ENCODE measurements at regions not wholly inside any gene's neighbourhood (a gene's known extent, or its start where the extent isn't known, plus 50 kb on each side); places are given as distances from the start of the nearest gene placed in this dataset.

GRCh38 chr13:30024125-30024865 is 173.9 kb upstream of the UBL3 start:
- no peak for DNase-seq (ENCODE audit: extremely low spot score, unreplicated experiment)
- no peak overlapping the region for H3K27ac Mint-ChIP-seq (ENCODE audit: unreplicated experiment)
- H3K4me3 Mint-ChIP-seq (ENCODE audit: unreplicated experiment) = no peak overlapping the region
- TF ChIP-seq CTCF (IDR thresholded peaks at IDR 0.05) = no peak
- H3K9me3 Mint-ChIP-seq (ENCODE audit: unreplicated experiment) = no peaks in the 10 kb centered on the region
- peaks cover 35% of the 10 kb centered on the region for H3K4me1 Mint-ChIP-seq (ENCODE audit: unreplicated experiment)
- H3K36me3 Mint-ChIP-seq (ENCODE audit: unreplicated experiment) = no peaks in the 10 kb centered on the region
- H3K27me3 Mint-ChIP-seq (ENCODE audit: unreplicated experiment) = no peaks in the 10 kb centered on the region

GRCh38 chr13:30023196-30023895 is 172.9 kb upstream of the UBL3 start:
- no peak for DNase-seq (ENCODE audit: extremely low spot score, unreplicated experiment)
- Mint-ChIP-seq H3K4me1 (ENCODE audit: unreplicated experiment) (peaks cover 35% of the 10 kb centered on the region), H3K27ac (ENCODE audit: unreplicated experiment) (no peak overlapping the region), H3K36me3 (ENCODE audit: unreplicated experiment) (no peaks in the 10 kb centered on the region), H3K9me3 (ENCODE audit: unreplicated experiment) (no peaks in the 10 kb centered on the region), H3K4me3 (ENCODE audit: unreplicated experiment) (no peak overlapping the region), H3K27me3 (ENCODE audit: unreplicated experiment) (no peaks in the 10 kb centered on the region)
- no peak for TF ChIP-seq CTCF (IDR thresholded peaks at IDR 0.05)

- no peak overlapping the region for H3K27ac Mint-ChIP-seq (ENCODE audit: unreplicated experiment)
- H3K36me3 Mint-ChIP-seq (ENCODE audit: unreplicated experiment) = no peaks in the 10 kb centered on the region
These were observed 172.4 kb upstream of the UBL3 start for GRCh38 chr13:30022796-30023195.

GRCh38 chr13:30022256-30022655 is 171.8 kb upstream of the UBL3 start:
- Mint-ChIP-seq H3K9me3 (ENCODE audit: unreplicated experiment) (no peaks in the 10 kb centered on the region), H3K27me3 (ENCODE audit: unreplicated experiment) (no peaks in the 10 kb centered on the region), H3K4me3 (ENCODE audit: unreplicated experiment) (no peak overlapping the region), H3K4me1 (ENCODE audit: unreplicated experiment) (peaks cover 34% of the 10 kb centered on the region), H3K27ac (ENCODE audit: unreplicated experiment) (no peak overlapping the region), H3K36me3 (ENCODE audit: unreplicated experiment) (no peaks in the 10 kb centered on the region)
- TF ChIP-seq CTCF (IDR thresholded peaks at IDR 0.05) = no peak
- DNase-seq (ENCODE audit: extremely low spot score, unreplicated experiment) = no peak

More at GRCh38 chr13:30022796-30023195, 172.4 kb upstream of the UBL3 start:
- DNase-seq (ENCODE audit: extremely low spot score, unreplicated experiment) = no peak
- no peak for TF ChIP-seq CTCF (IDR thresholded peaks at IDR 0.05)
- Mint-ChIP-seq H3K4me3 (ENCODE audit: unreplicated experiment) (no peak overlapping the region), H3K9me3 (ENCODE audit: unreplicated experiment) (no peaks in the 10 kb centered on the region), H3K4me1 (ENCODE audit: unreplicated experiment) (peaks cover 37% of the 10 kb centered on the region), H3K27me3 (ENCODE audit: unreplicated experiment) (no peaks in the 10 kb centered on the region)

- Mint-ChIP-seq H3K27ac (ENCODE audit: unreplicated experiment) (no peak overlapping the region), H3K27me3 (ENCODE audit: unreplicated experiment) (no peaks in the 10 kb centered on the region), H3K9me3 (ENCODE audit: unreplicated experiment) (no peaks in the 10 kb centered on the region), H3K36me3 (ENCODE audit: unreplicated experiment) (no peaks in the 10 kb centered on the region), H3K4me1 (ENCODE audit: unreplicated experiment) (peaks cover 32% of the 10 kb centered on the region), H3K4me3 (ENCODE audit: unreplicated experiment) (no peak overlapping the region)
- DNase-seq (ENCODE audit: extremely low spot score, unreplicated experiment) = no peak
- TF ChIP-seq CTCF (IDR thresholded peaks at IDR 0.05) = no peak
These were observed 171.2 kb upstream of the UBL3 start for GRCh38 chr13:30021611-30022010.

All from osteocyte (in vitro differentiated cells).